Right lobe of liver (tissue), 4 donors: ENCODE measurements at regions not wholly inside any gene's neighbourhood (a gene's known extent, or its start where the extent isn't known, plus 50 kb on each side); places are given as distances from the start of the nearest gene placed in this dataset.

Experiments
- POLR2A ChIP-seq: fragments of 450-650 bp; IDR thresholded peaks from one replicate; pipeline ENCODE4 v1.6.1; 2017; ENCODE audit warnings: antibody characterized with exemption, mild to moderate bottlenecking
- TF ChIP-seq, protein P1 (sequence below), 4 donors: fragments of 200-600 bp in 3 of 4; fragments of 450-650 bp in 1 of 4; IDR thresholded peaks; one replicate each; pipeline versions ENCODE4 v1.5.1 to v1.8.0; 2016 to 2022; ENCODE audit warnings: antibody characterized with exemption in 4 of 4, mild to moderate bottlenecking in 2 of 4
- donor health status: DM: no; HTN: no; CAD: no.
- donor health status: DM: no; HTN: no; CAD: no.
- donor health status: DM: no; HTN: yes; CAD: no.

GRCh38 chr1:29803486-29803885, 567.2 kb downstream of the PTPRU start:
- TF ChIP-seq, protein P1, sequence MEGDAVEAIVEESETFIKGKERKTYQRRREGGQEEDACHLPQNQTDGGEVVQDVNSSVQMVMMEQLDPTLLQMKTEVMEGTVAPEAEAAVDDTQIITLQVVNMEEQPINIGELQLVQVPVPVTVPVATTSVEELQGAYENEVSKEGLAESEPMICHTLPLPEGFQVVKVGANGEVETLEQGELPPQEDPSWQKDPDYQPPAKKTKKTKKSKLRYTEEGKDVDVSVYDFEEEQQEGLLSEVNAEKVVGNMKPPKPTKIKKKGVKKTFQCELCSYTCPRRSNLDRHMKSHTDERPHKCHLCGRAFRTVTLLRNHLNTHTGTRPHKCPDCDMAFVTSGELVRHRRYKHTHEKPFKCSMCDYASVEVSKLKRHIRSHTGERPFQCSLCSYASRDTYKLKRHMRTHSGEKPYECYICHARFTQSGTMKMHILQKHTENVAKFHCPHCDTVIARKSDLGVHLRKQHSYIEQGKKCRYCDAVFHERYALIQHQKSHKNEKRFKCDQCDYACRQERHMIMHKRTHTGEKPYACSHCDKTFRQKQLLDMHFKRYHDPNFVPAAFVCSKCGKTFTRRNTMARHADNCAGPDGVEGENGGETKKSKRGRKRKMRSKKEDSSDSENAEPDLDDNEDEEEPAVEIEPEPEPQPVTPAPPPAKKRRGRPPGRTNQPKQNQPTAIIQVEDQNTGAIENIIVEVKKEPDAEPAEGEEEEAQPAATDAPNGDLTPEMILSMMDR (IDR thresholded peaks at IDR 0.05) = no peak
- TF ChIP-seq POLR2A = no peak
